PC-3 (cell line): ENCODE measurements at regions not wholly inside any gene's neighbourhood (a gene's known extent, or its start where the extent isn't known, plus 50 kb on each side); places are given as distances from the start of the nearest gene placed in this dataset.

Experiments used
- ATAC-seq: fragments of 200-7000 bp; cut with Tn5 transposase; 2 replicates; pipeline ENCODE4 v1.9.1; 2020; ENCODE audit warnings: mild to moderate bottlenecking, moderate library complexity
- BruUV-seq: library from RNA; stranded (reverse); fragments of 400-500 nt; replicated peaks from 2 replicates; lab custom pipeline; 2021; lab: Mats Ljungman, UMichigan
- CTCF ChIA-PET: fragments of 300-600 bp; sonication (Branson Sonifier 250); formaldehyde crosslinking; loops from one replicate; lab custom pipeline; 2022; ENCODE audit warnings: antibody characterized with exemption; lab: Charles Lee
- POLR2A ChIA-PET: fragments of 300-600 bp; sonication (Branson Sonifier 250); formaldehyde crosslinking; loops from one replicate; lab custom pipeline; 2022; ENCODE audit warnings: antibody characterized with exemption; ENCODE audit not compliant: unreplicated experiment; lab: Charles Lee
- DNase-seq: peaks from one replicate; pipeline ENCODE4 v3.0.0-alpha.2; 2015
- H2AFZ ChIP-seq: fragments of 300-600 bp; sonication (generic); 2 replicates; pipeline ENCODE4 v1.6.0; 2016; ENCODE audit warnings: antibody characterized with exemption, low read length
- H3F3A ChIP-seq: fragments of 300-600 bp; sonication (generic); one replicate; pipeline ENCODE4 v1.6.0; 2017; ENCODE audit warnings: antibody characterized with exemption, low read length, control low read depth, mild to moderate bottlenecking; ENCODE audit not compliant: unreplicated experiment
- H3K27ac ChIP-seq: fragments of 300-600 bp; sonication (generic); 2 replicates; pipeline ENCODE4 v1.5.1; 2016; ENCODE audit warnings: mild to moderate bottlenecking, low read length
- H3K27me3 ChIP-seq: fragments of 300-600 bp; sonication (generic); 2 replicates; pipeline ENCODE4 v1.6.1; 2016; ENCODE audit warnings: low read length, mixed read lengths
- H3K36me3 ChIP-seq: fragments of 300-600 bp; sonication (generic); 2 replicates; pipeline ENCODE4 v1.6.1; 2016; ENCODE audit warnings: low read depth, mixed run types, low read length, mixed read lengths
- H3K4me1 ChIP-seq: fragments of 300-600 bp; sonication (generic); 2 replicates; pipeline ENCODE4 v1.5.1; 2016; ENCODE audit warnings: low read length; ENCODE audit not compliant: insufficient read depth
- H3K4me2 ChIP-seq: fragments of 300-600 bp; sonication (generic); 2 replicates; pipeline ENCODE4 v1.6.0; 2016; ENCODE audit warnings: low read length
- H3K4me3 ChIP-seq: fragments of 300-600 bp; sonication (generic); 2 replicates; pipeline ENCODE4 v1.5.1; 2016; ENCODE audit warnings: mild to moderate bottlenecking, low read length, mixed read lengths
- H3K79me2 ChIP-seq: fragments of 300-600 bp; sonication (generic); 2 replicates; pipeline ENCODE4 v1.6.1; 2017; ENCODE audit warnings: low read length, mixed read lengths
- H3K9ac ChIP-seq: fragments of 300-600 bp; sonication (generic); 2 replicates; pipeline ENCODE4 v1.6.0; 2016; ENCODE audit warnings: mild to moderate bottlenecking, low read length
- H3K9me2 ChIP-seq: fragments of 300-600 bp; sonication (generic); replicated peaks from 2 replicates; pipeline ENCODE4 v1.6.1; 2016; ENCODE audit warnings: mixed run types, low read length, mixed read lengths
- H3K9me3 ChIP-seq: fragments of 300-600 bp; sonication (generic); 2 replicates; pipeline ENCODE4 v1.6.1; 2016; ENCODE audit warnings: low read length, mixed read lengths
- H4K20me1 ChIP-seq: fragments of 300-600 bp; sonication (generic); 2 replicates; pipeline ENCODE4 v1.6.1; 2016; ENCODE audit warnings: low read length, mixed read lengths
- CTCF ChIP-seq: fragments of 300-600 bp; sonication (generic); conservative IDR thresholded peaks from 2 replicates; pipeline ENCODE4 v1.5.1; 2017; ENCODE audit warnings: antibody characterized with exemption, low read depth, mild to moderate bottlenecking, low read length
- EZH2 ChIP-seq: fragments of 300-600 bp; sonication (generic); IDR thresholded peaks from one replicate; pipeline ENCODE4 v1.6.1; 2017; ENCODE audit warnings: antibody characterized with exemption, mild to moderate bottlenecking, low read length; ENCODE audit not compliant: unreplicated experiment
- EZH2phosphoT487 ChIP-seq: fragments of 300-600 bp; sonication (generic); IDR thresholded peaks from 2 replicates; pipeline ENCODE4 v1.6.1; 2018; ENCODE audit warnings: mild to moderate bottlenecking, antibody characterized with exemption, low read length, borderline replicate concordance
- intact Hi-C: fragments of 100-400 bp; cut with micrococcal nuclease; formaldehyde crosslinking; loops from 2 replicates; pipeline ENCODE4 v1.9.0; 2023

GRCh38 chr5:103962023-103962422 lies 399.4 kb upstream of the NUDT12 start:
- Histone ChIP-seq H4K20me1 (no peaks in the 10 kb centered on the region), H3K9ac (no peak overlapping the region), H3K9me3 (0 out of 2 replicates have a peak, but pooled peaks cover 6% of the 10 kb centered on the region), H3K9me2 (no peaks in the 10 kb centered on the region), H3K4me3 (no peak overlapping the region), H3K27me3 (no peaks in the 10 kb centered on the region), H3K4me1 (peaks cover 6% of the 10 kb centered on the region; the same call in 1 of the 2 replicates), H3K79me2 (no peaks in the 10 kb centered on the region), H3K4me2 (no peak overlapping the region), H3K36me3 (no peaks in the 10 kb centered on the region), H3K27ac (no peak overlapping the region), H2AFZ (no peak overlapping the region), H3F3A (no peaks in the 10 kb centered on the region)
- POLR2A ChIA-PET, result no interaction called here
- peak; percentile 69 for DNase-seq
- ATAC-seq, result peak; percentile 57
- CTCF ChIA-PET, result no interaction called here
- TF ChIP-seq CTCF (no peak), EZH2 (no peak), EZH2phosphoT487 (no peak)
- intact Hi-C loops, result no loop called here
- no TSS peak for BruUV-seq

- Histone ChIP-seq H3K4me1 (no peaks in the 10 kb centered on the region), H3K79me2 (no peaks in the 10 kb centered on the region), H3K27me3 (no peaks in the 10 kb centered on the region), H4K20me1 (no peaks in the 10 kb centered on the region), H3F3A (no peaks in the 10 kb centered on the region), H3K9ac (no peak overlapping the region), H3K9me3 (no peaks in the 10 kb centered on the region), H3K4me2 (no peak overlapping the region), H3K36me3 (no peaks in the 10 kb centered on the region), H3K4me3 (no peak overlapping the region), H3K9me2 (no peaks in the 10 kb centered on the region), H3K27ac (no peak overlapping the region), H2AFZ (no peak overlapping the region)
- POLR2A ChIA-PET, result no interaction called here
- ATAC-seq (no peak), DNase-seq (no peak)
- intact Hi-C loops, result no loop called here
- CTCF ChIA-PET, result no interaction called here
- TF ChIP-seq EZH2phosphoT487 (no peak), CTCF (no peak), EZH2 (no peak)
- BruUV-seq, result no TSS peak
Observed at GRCh38 chr5:103953601-103954382, 391.2 kb upstream of the NUDT12 start.

- Histone ChIP-seq H3K4me1 (no peaks in the 10 kb centered on the region), H3K9me2 (no peaks in the 10 kb centered on the region), H3K27me3 (no peaks in the 10 kb centered on the region), H3K79me2 (no peaks in the 10 kb centered on the region), H4K20me1 (no peaks in the 10 kb centered on the region), H3K4me2 (no peak overlapping the region), H3F3A (no peaks in the 10 kb centered on the region), H3K36me3 (no peaks in the 10 kb centered on the region), H3K27ac (no peak overlapping the region), H3K4me3 (no peak overlapping the region), H2AFZ (no peak overlapping the region), H3K9ac (no peak overlapping the region), H3K9me3 (no peaks in the 10 kb centered on the region)
- intact Hi-C loops, result no loop called here
- ChIA-PET POLR2A (interaction anchor here (0.5 kb wide), 1 partner anchor 741 kb away, joined by 8 read pairs; no protein-coding TSS in a partner anchor), CTCF (no interaction called here)
- ATAC-seq, result no peak
- DNase-seq, result no peak
- TF ChIP-seq EZH2 (no peak), CTCF (no peak), EZH2phosphoT487 (no peak)
- BruUV-seq, result no TSS peak
Observed at GRCh38 chr5:103951776-103952175, 389.2 kb upstream of the NUDT12 start.
